Hepatocyte (in vitro differentiated cells): ENCODE measurements at regions not wholly inside any gene's neighbourhood (a gene's known extent, or its start where the extent isn't known, plus 50 kb on each side); places are given as distances from the start of the nearest gene placed in this dataset.

Experiments
- DNase-seq: peaks from one replicate; pipeline ENCODE4 v3.0.0-alpha.2; 2016; ENCODE audit warnings: low spot score
- H2AFZ ChIP-seq: fragments of 200-600 bp; sonication (generic); 2 replicates; pipeline ENCODE4 v1.6.0; 2016; ENCODE audit warnings: antibody characterized with exemption, mild to moderate bottlenecking
- H3K27ac ChIP-seq: fragments of 200-600 bp; sonication (generic); 2 replicates; pipeline ENCODE4 v1.5.1; 2016; ENCODE audit warnings: mild to moderate bottlenecking
- H3K27me3 ChIP-seq: fragments of 200-600 bp; sonication (generic); 2 replicates; pipeline ENCODE4 v1.6.1; 2016
- H3K36me3 ChIP-seq: fragments of 200-600 bp; sonication (generic); replicated peaks from 2 replicates; pipeline ENCODE4 v1.5.1; 2016; ENCODE audit warnings: low read depth; ENCODE audit not compliant: insufficient read depth
- H3K4me1 ChIP-seq: fragments of 200-600 bp; sonication (generic); 2 replicates; pipeline ENCODE4 v1.5.1; 2016; ENCODE audit warnings: mild to moderate bottlenecking, moderate library complexity; ENCODE audit not compliant: insufficient read depth
- H3K4me2 ChIP-seq: fragments of 200-600 bp; sonication (generic); 2 replicates; pipeline ENCODE4 v1.6.0; 2016
- H3K4me3 ChIP-seq: fragments of 200-600 bp; sonication (generic); 2 replicates; pipeline ENCODE4 v1.5.1; 2016; ENCODE audit warnings: mild to moderate bottlenecking
- H3K79me2 ChIP-seq: fragments of 200-600 bp; sonication (generic); 2 replicates; pipeline ENCODE4 v1.6.0; 2017; ENCODE audit warnings: mild to moderate bottlenecking
- H3K9me2 ChIP-seq: fragments of 200-600 bp; sonication (generic); replicated peaks from 2 replicates; pipeline ENCODE4 v1.6.0; 2017; ENCODE audit warnings: mild to moderate bottlenecking; ENCODE audit not compliant: insufficient read depth
- H3K9me3 ChIP-seq: fragments of 200-600 bp; sonication (generic); 2 replicates; pipeline ENCODE4 v1.5.1; 2016; ENCODE audit warnings: low read depth, mild to moderate bottlenecking
- H4K20me1 ChIP-seq: fragments of 200-600 bp; sonication (generic); 2 replicates; pipeline ENCODE4 v1.6.0; 2016; ENCODE audit warnings: mild to moderate bottlenecking; ENCODE audit not compliant: insufficient read depth, poor library complexity, severe bottlenecking
- CTCF ChIP-seq: fragments of 200-600 bp; sonication (generic); IDR thresholded peaks from 2 replicates; pipeline ENCODE4 v1.5.1; 2016; ENCODE audit warnings: antibody characterized with exemption, mild to moderate bottlenecking; ENCODE audit not compliant: poor library complexity
- EZH2 ChIP-seq: fragments of 200-600 bp; sonication (generic); IDR thresholded peaks from 2 replicates; pipeline ENCODE4 v1.6.1; 2016; ENCODE audit warnings: antibody characterized with exemption, mild to moderate bottlenecking, borderline replicate concordance
- EZH2phosphoT487 ChIP-seq: fragments of 200-600 bp; sonication (generic); IDR thresholded peaks from one replicate; pipeline ENCODE4 v1.6.1; 2018; ENCODE audit warnings: antibody characterized with exemption, mild to moderate bottlenecking, low read depth, moderate library complexity; ENCODE audit not compliant: unreplicated experiment, severe bottlenecking
- WGBS: methylation state at CpG from one replicate; pipeline ENCODE4 v1.1.6; 2016; ENCODE audit warnings: low lambda C conversion rate; ENCODE audit errors: missing lambda C conversion rate; 5-methylcytosine and 5-hydroxymethylcytosine counted together

GRCh38 chr6:12371641-12372146 lies 81.5 kb downstream of the EDN1 start:
- Histone ChIP-seq H3K36me3 (no peaks in the 10 kb centered on the region), H2AFZ (no peak overlapping the region), H3K79me2 (no peaks in the 10 kb centered on the region), H4K20me1 (no peaks in the 10 kb centered on the region), H3K4me3 (no peak overlapping the region), H3K27me3 (no peaks in the 10 kb centered on the region), H3K9me2 (no peaks in the 10 kb centered on the region), H3K4me1 (peaks cover 32% of the 10 kb centered on the region), H3K9me3 (no peaks in the 10 kb centered on the region), H3K4me2 (peak overlapping the region; percentile 4), H3K27ac (peak overlapping the region; percentile 83)
- 35% methylated on average over 3 of the region's 3 CpGs for WGBS
- TF ChIP-seq CTCF (no peak), EZH2 (no peak), EZH2phosphoT487 (no peak)
- peak; percentile 64 for DNase-seq

GRCh38 chr6:12379181-12379580 lies 89.0 kb downstream of the EDN1 start:
- Histone ChIP-seq H3K4me3 (no peak overlapping the region), H3K4me2 (no peak overlapping the region), H3K4me1 (no peaks in the 10 kb centered on the region), H2AFZ (no peak overlapping the region), H3K9me2 (no peaks in the 10 kb centered on the region), H4K20me1 (no peaks in the 10 kb centered on the region), H3K9me3 (no peaks in the 10 kb centered on the region), H3K79me2 (no peaks in the 10 kb centered on the region), H3K27ac (no peak overlapping the region), H3K27me3 (no peaks in the 10 kb centered on the region), H3K36me3 (no peaks in the 10 kb centered on the region)
- DNase-seq, result no peak
- WGBS, result 100% methylated on average over 1 of the region's 1 CpG
- TF ChIP-seq EZH2 (no peak), EZH2phosphoT487 (no peak), CTCF (no peak)

GRCh38 chr6:12381587-12381986 lies 91.4 kb downstream of the EDN1 start:
- Histone ChIP-seq H3K36me3 (no peaks in the 10 kb centered on the region), H3K4me3 (no peak overlapping the region), H3K79me2 (no peaks in the 10 kb centered on the region), H3K27me3 (no peaks in the 10 kb centered on the region), H3K4me1 (no peaks in the 10 kb centered on the region), H3K9me2 (no peaks in the 10 kb centered on the region), H3K9me3 (no peaks in the 10 kb centered on the region), H2AFZ (no peak overlapping the region), H3K27ac (no peak overlapping the region), H3K4me2 (no peak overlapping the region), H4K20me1 (no peaks in the 10 kb centered on the region)
- DNase-seq, result no peak
- TF ChIP-seq EZH2phosphoT487 (no peak), EZH2 (no peak), CTCF (no peak)

GRCh38 chr6:12383448-12383847 lies 93.3 kb downstream of the EDN1 start:
- Histone ChIP-seq H3K36me3 (no peaks in the 10 kb centered on the region), H2AFZ (no peak overlapping the region), H3K4me2 (no peak overlapping the region), H3K9me3 (no peaks in the 10 kb centered on the region), H3K4me1 (no peaks in the 10 kb centered on the region), H3K9me2 (no peaks in the 10 kb centered on the region), H3K4me3 (no peak overlapping the region), H3K27me3 (no peaks in the 10 kb centered on the region), H3K79me2 (no peaks in the 10 kb centered on the region), H3K27ac (no peak overlapping the region), H4K20me1 (no peaks in the 10 kb centered on the region)
- TF ChIP-seq EZH2phosphoT487 (no peak), CTCF (no peak), EZH2 (no peak)
- WGBS, result 95% methylated on average over 3 of the region's 3 CpGs
- no peak for DNase-seq
